Activated CD4-positive, alpha-beta memory T cell treated with anti-CD3 and anti-CD28 coated beads for 36 hours (primary cell): ENCODE measurements at regions not wholly inside any gene's neighbourhood (a gene's known extent, or its start where the extent isn't known, plus 50 kb on each side); places are given as distances from the start of the nearest gene placed in this dataset.

Source experiments
- CTCF ChIA-PET: fragments of 350-600 bp; sonication (Branson Sonifier 250); formaldehyde crosslinking; loops from one replicate; lab custom pipeline; 2021; ENCODE audit warnings: antibody characterized with exemption, inconsistent platforms; lab: Charles Lee
- POLR2A ChIA-PET: fragments of 350-600 bp; sonication (Branson Sonifier 250); formaldehyde crosslinking; loops from one replicate; lab custom pipeline; 2021; ENCODE audit warnings: antibody characterized with exemption; lab: Charles Lee
- DNase-seq: peaks from one replicate; pipeline ENCODE4 v3.0.0-alpha.2; 2020
- H3K27ac Mint-ChIP-seq: one replicate; pipeline ENCODE4 v1.8.0; 2021; ENCODE audit warnings: mixed read lengths
- H3K27me3 Mint-ChIP-seq: one replicate; pipeline ENCODE4 v1.8.0; 2021; ENCODE audit warnings: mixed read lengths
- H3K36me3 Mint-ChIP-seq: one replicate; pipeline ENCODE4 v1.8.0; 2021; ENCODE audit warnings: mixed read lengths
- H3K4me1 Mint-ChIP-seq: one replicate; pipeline ENCODE4 v1.8.0; 2021; ENCODE audit warnings: low read depth, mixed read lengths
- H3K4me3 Mint-ChIP-seq: one replicate; pipeline ENCODE4 v1.8.0; 2021; ENCODE audit warnings: mild to moderate bottlenecking, mixed read lengths
- H3K9me3 Mint-ChIP-seq: one replicate; pipeline ENCODE4 v1.8.0; 2021; ENCODE audit warnings: mixed read lengths
- intact Hi-C: fragments of 100-400 bp; cut with micrococcal nuclease; formaldehyde crosslinking; loops from one replicate; pipeline ENCODE4 v1.15.1; 2023

DNA sequence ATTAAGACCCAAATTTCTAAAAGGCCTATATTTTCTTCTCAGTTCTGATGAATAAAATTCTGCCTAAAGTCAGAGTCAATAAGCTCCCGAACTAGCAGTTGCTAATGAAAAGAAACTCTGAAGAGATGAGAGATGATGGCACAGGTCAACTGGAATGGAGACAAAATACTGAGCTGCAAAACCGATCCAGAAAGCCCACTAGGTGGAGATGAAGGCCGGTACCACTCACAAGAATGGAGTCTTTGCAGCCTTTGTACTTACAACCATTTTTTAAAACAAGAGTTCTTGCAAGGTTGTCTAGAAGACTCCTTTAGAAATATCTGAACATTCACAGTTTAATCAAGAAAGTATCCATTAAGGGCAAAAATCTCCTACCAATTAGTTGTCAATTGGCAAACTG is 119.9 kb upstream of the TJP1 start:
- no peak overlapping the region for H3K4me3 Mint-ChIP-seq
- CTCF ChIA-PET = interaction anchor here (0.8 kb wide), 1 partner anchor 328 kb away, joined by 3 read pairs; no protein-coding TSS in a partner anchor
- no peak for DNase-seq
- H3K36me3 Mint-ChIP-seq = no peaks in the 10 kb centered on the region
- H3K27me3 Mint-ChIP-seq = no peaks in the 10 kb centered on the region
- no peaks in the 10 kb centered on the region for H3K4me1 Mint-ChIP-seq
- no peak overlapping the region for H3K27ac Mint-ChIP-seq
- intact Hi-C loops = no loop called here
- POLR2A ChIA-PET = no interaction called here
- H3K9me3 Mint-ChIP-seq = no peaks in the 10 kb centered on the region

DNA sequence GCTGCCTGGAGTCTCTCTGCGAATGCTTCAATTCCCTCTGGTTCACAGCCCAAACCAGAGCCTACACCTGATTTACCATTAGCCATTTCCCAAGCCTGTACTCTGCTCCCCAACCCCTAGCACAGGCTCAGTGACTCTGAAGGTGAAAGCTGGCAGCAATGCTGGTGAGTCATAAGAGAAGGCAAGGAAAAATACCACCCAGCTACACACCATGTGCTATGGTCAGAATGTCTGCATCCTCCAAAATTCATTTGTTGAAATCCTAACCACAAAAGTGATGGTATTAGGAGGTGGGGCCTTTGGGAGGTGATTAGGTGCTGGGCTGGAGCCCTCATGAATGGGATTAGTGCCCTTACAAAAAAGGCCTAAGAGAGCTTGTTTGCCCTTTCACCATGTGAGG is 117.1 kb upstream of the TJP1 start:
- H3K4me1 Mint-ChIP-seq = no peaks in the 10 kb centered on the region
- ChIA-PET POLR2A (no interaction called here), CTCF (interaction anchor here (0.8 kb wide), 1 partner anchor 23 kb away, joined by 3 read pairs; no protein-coding TSS in a partner anchor)
- no peaks in the 10 kb centered on the region for H3K36me3 Mint-ChIP-seq
- no peak for DNase-seq
- no peak overlapping the region for H3K4me3 Mint-ChIP-seq
- H3K9me3 Mint-ChIP-seq = no peaks in the 10 kb centered on the region
- peaks cover 11% of the 10 kb centered on the region for H3K27me3 Mint-ChIP-seq
- no peak overlapping the region for H3K27ac Mint-ChIP-seq
- intact Hi-C loops = no loop called here

- POLR2A ChIA-PET = no interaction called here
- no peaks in the 10 kb centered on the region for H3K4me1 Mint-ChIP-seq
- H3K27ac Mint-ChIP-seq = no peak overlapping the region
- H3K9me3 Mint-ChIP-seq = no peaks in the 10 kb centered on the region
- no peak overlapping the region for H3K4me3 Mint-ChIP-seq
- DNase-seq = no peak
- H3K36me3 Mint-ChIP-seq = no peaks in the 10 kb centered on the region
- intact Hi-C loops = no loop called here
- CTCF ChIA-PET = interaction anchor here (0.8 kb wide), 1 partner anchor 22 kb away, joined by 3 read pairs; no protein-coding TSS in a partner anchor
- peaks cover 12% of the 10 kb centered on the region for H3K27me3 Mint-ChIP-seq
Measured at GRCh38 chr15:29938361-29939335, 116.4 kb upstream of the TJP1 start.

DNA sequence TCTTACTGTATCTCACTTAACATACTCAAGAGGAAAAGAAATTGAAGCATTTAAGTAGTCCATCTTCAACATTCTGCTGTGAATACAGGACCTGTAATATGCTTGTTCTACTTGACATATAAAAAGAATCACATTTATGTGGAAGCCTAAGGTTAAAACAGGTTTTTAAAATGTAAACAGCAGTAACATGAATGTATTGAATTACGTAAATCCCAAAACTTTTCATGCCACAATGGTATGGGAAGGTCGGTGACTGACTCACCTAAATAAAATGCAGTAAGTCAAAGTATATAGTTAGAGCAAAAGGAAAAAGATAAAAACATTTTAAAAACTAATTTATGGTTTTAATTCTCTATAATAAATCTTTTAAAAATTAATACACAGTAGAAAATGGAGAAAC is 115.7 kb upstream of the TJP1 start:
- H3K36me3 Mint-ChIP-seq = no peaks in the 10 kb centered on the region
- H3K4me3 Mint-ChIP-seq = no peak overlapping the region
- H3K9me3 Mint-ChIP-seq = no peaks in the 10 kb centered on the region
- no peaks in the 10 kb centered on the region for H3K4me1 Mint-ChIP-seq
- H3K27ac Mint-ChIP-seq = no peak overlapping the region
- CTCF ChIA-PET = no interaction called here
- intact Hi-C loops = no loop called here
- POLR2A ChIA-PET = no interaction called here
- peaks cover 13% of the 10 kb centered on the region for H3K27me3 Mint-ChIP-seq
- no peak for DNase-seq

DNA sequence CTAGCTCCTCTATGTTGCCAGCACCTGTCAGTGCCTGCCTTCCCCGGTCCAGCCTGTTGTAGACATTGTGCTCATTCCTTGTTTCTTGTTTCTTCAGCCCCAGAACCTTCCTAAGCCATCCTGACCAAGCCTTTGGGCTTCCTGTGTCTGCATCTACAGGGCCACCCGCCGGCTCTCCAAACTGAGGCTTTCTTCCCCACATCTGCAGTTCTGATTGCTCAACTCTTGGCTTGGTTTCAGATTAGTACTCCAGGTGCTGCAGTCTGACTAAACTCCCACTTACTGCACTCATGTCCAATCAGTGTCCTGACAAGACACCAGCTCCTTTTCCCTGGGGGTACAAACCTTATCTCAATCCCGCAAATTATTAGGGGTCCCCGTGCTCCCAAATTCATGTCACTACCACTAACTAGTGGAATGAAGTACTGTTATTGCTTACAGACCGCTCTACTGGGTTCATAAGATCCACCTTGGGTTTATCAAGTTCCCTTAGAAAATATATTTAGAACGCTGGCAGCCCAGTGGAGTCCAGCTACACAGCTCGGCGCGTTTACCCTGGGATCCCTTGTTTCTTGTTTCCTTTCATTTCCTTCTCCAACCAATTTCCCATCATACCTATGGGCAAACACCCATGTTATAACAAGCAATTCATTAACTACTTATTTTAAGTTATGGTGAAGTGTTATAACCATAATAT is 114.2 kb upstream of the TJP1 start:
- Mint-ChIP-seq H3K27me3 (peaks cover 13% of the 10 kb centered on the region), H3K4me3 (no peak overlapping the region), H3K4me1 (no peaks in the 10 kb centered on the region), H3K36me3 (no peaks in the 10 kb centered on the region), H3K9me3 (no peaks in the 10 kb centered on the region), H3K27ac (no peak overlapping the region)
- POLR2A ChIA-PET = no interaction called here
- CTCF ChIA-PET = no interaction called here
- intact Hi-C loops = no loop called here
- DNase-seq = no peak

- DNase-seq = no peak
- no peaks in the 10 kb centered on the region for H3K4me1 Mint-ChIP-seq
- intact Hi-C loops = no loop called here
- H3K27ac Mint-ChIP-seq = no peak overlapping the region
- ChIA-PET CTCF (no interaction called here), POLR2A (no interaction called here)
- H3K36me3 Mint-ChIP-seq = no peaks in the 10 kb centered on the region
- H3K27me3 Mint-ChIP-seq = peaks cover 13% of the 10 kb centered on the region
- no peaks in the 10 kb centered on the region for H3K9me3 Mint-ChIP-seq
- H3K4me3 Mint-ChIP-seq = no peak overlapping the region
Measured at GRCh38 chr15:29935296-29936004, 113.2 kb upstream of the TJP1 start.

GRCh38 chr15:29934251-29934650 is 112.0 kb upstream of the TJP1 start:
- ChIA-PET POLR2A (no interaction called here), CTCF (no interaction called here)
- H3K4me3 Mint-ChIP-seq = no peak overlapping the region
- no peak overlapping the region for H3K27ac Mint-ChIP-seq
- no peak for DNase-seq
- H3K36me3 Mint-ChIP-seq = no peaks in the 10 kb centered on the region
- intact Hi-C loops = no loop called here
- H3K9me3 Mint-ChIP-seq = no peaks in the 10 kb centered on the region
- no peaks in the 10 kb centered on the region for H3K4me1 Mint-ChIP-seq
- H3K27me3 Mint-ChIP-seq = peaks cover 13% of the 10 kb centered on the region

GRCh38 chr15:29933042-29933803 is 111.0 kb upstream of the TJP1 start:
- CTCF ChIA-PET = no interaction called here
- Mint-ChIP-seq H3K27ac (no peak overlapping the region), H3K4me1 (no peaks in the 10 kb centered on the region), H3K4me3 (no peak overlapping the region), H3K9me3 (no peaks in the 10 kb centered on the region), H3K27me3 (peaks cover 14% of the 10 kb centered on the region), H3K36me3 (no peaks in the 10 kb centered on the region)
- intact Hi-C loops = no loop called here
- POLR2A ChIA-PET = no interaction called here
- no peak for DNase-seq

DNA sequence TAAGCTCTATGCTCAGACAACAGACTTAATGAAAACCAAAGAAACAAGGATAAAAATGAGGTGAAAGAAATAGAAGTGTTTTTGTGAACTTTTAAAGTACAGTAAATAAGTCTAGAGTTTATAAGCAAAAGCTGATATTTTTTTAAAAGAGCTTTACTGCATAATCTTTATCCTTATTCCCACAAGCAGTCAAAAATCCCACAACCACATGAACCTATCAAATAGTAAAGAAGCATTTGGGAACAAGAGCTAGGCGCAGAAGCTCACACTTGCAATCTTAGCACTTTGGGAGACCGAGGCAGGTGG is 103.8 kb upstream of the TJP1 start:
- CTCF ChIA-PET = interaction anchor here (0.8 to 1.2 kb wide), 4 partner anchors 53 to 824 kb away, joined by 3 read pairs; no protein-coding TSS in a partner anchor
- peaks cover 12% of the 10 kb centered on the region for H3K27me3 Mint-ChIP-seq
- no peak overlapping the region for H3K27ac Mint-ChIP-seq
- H3K4me3 Mint-ChIP-seq = no peak overlapping the region
- H3K36me3 Mint-ChIP-seq = no peaks in the 10 kb centered on the region
- intact Hi-C loops = loop anchor here (5.0 kb wide), 1 partner anchor 179 kb away; no protein-coding TSS in a partner anchor
- no peaks in the 10 kb centered on the region for H3K9me3 Mint-ChIP-seq
- POLR2A ChIA-PET = no interaction called here
- no peaks in the 10 kb centered on the region for H3K4me1 Mint-ChIP-seq
- DNase-seq = no peak

DNA sequence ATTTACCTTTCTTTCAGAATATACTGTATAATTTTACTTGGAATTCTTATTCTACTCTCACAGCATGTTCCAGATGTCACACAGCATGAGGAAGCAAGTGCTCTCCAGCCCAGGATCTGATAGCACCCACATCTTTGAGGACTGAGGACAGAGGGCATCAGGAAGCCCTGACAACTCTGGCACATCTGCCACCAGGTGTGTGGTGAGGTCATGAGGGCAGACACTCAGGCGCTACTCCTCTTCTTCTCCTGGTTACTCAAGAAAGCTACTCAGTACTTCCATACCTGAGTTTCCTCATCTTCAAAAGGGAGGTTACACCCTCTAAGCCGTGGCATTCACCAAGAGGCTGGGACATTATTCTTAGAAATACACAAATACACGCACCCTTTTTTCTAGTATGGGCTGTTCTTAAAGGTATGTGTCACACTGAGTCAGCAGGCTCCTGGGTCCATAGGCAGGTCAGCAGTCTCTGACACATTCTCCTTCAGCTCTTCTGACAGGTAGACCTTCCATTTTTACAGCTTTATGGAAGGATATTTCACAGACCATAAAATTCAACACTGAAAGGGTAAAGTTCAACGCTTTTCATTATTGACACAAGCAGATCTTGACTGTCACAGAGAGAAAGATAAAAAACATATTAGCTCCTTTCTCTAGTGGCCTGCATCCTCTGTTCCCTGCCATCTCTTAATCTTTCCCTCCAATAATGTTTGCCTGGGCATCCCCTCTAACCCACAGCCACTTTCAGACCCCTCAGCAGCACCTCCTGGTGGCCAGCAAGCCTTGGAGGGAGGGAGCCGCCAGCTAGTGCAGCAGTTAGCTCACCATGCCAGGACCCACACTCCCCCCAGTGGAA is 103.2 kb upstream of the TJP1 start:
- Mint-ChIP-seq H3K4me1 (no peaks in the 10 kb centered on the region), H3K4me3 (no peak overlapping the region), H3K27ac (no peak overlapping the region), H3K9me3 (no peaks in the 10 kb centered on the region), H3K27me3 (peaks cover 16% of the 10 kb centered on the region), H3K36me3 (no peaks in the 10 kb centered on the region)
- CTCF ChIA-PET = interaction anchor here (0.8 to 1.2 kb wide), 4 partner anchors 53 to 823 kb away, joined by 3 read pairs; no protein-coding TSS in a partner anchor
- intact Hi-C loops = loop anchor here (5.0 kb wide), 1 partner anchor 178 kb away; no protein-coding TSS in a partner anchor
- POLR2A ChIA-PET = no interaction called here
- DNase-seq = peak; percentile 42

- Mint-ChIP-seq H3K36me3 (no peaks in the 10 kb centered on the region), H3K27me3 (peaks cover 17% of the 10 kb centered on the region), H3K4me3 (no peak overlapping the region), H3K9me3 (no peaks in the 10 kb centered on the region), H3K4me1 (no peaks in the 10 kb centered on the region), H3K27ac (no peak overlapping the region)
- POLR2A ChIA-PET = no interaction called here
- intact Hi-C loops = loop anchor here (5.0 kb wide), 1 partner anchor 177 kb away; no protein-coding TSS in a partner anchor
- CTCF ChIA-PET = interaction anchor here (1.2 kb wide), 1 partner anchor 52 kb away, joined by 3 read pairs; no protein-coding TSS in a partner anchor
- no peak for DNase-seq
Measured at GRCh38 chr15:29924750-29925149, 102.5 kb upstream of the TJP1 start.
